ENCODE measurements at regions not wholly inside any gene's neighbourhood (a gene's known extent, or its start where the extent isn't known, plus 50 kb on each side); places are given as distances from the start of the nearest gene placed in this dataset.

DNA sequence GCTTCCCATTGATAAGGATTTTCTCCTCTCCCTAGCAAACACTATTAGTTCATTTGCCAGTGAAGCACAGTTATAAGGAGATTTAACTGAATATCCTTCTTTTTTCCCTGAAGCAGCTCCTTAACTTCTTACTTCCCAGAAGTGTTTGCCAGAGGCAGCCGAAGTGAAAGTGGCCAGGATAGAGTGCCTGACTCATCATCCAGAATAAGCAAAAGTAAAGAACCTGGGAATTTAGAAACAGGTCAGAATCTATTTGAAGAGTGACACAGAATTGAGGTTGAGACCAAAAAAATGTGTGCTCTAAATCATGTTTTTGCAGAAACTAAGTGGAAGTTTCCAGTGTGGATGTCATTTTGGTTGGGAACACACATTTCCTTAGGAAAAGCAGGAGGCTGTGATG, 249.6 kb upstream of the VWC2 start:
- TF ChIP-seq MAZ (IDR thresholded peaks at IDR 0.05; ENCODE audit: borderline replicate concordance, low read depth, low read length) (no peak), RFX5 (IDR thresholded peaks at IDR 0.05; ENCODE audit: low read depth, low read length) (no peak), FOS (IDR thresholded peaks at IDR 0.05; ENCODE audit: low read depth, low read length) (no peak), POLR2A (IDR thresholded peaks at IDR 0.05; ENCODE audit: low read depth, low read length) (no peak), NFE2L2 (IDR thresholded peaks at IDR 0.05; ENCODE audit: low read depth, low read length) (no peak)
- TF ChIP-seq, protein P1, sequence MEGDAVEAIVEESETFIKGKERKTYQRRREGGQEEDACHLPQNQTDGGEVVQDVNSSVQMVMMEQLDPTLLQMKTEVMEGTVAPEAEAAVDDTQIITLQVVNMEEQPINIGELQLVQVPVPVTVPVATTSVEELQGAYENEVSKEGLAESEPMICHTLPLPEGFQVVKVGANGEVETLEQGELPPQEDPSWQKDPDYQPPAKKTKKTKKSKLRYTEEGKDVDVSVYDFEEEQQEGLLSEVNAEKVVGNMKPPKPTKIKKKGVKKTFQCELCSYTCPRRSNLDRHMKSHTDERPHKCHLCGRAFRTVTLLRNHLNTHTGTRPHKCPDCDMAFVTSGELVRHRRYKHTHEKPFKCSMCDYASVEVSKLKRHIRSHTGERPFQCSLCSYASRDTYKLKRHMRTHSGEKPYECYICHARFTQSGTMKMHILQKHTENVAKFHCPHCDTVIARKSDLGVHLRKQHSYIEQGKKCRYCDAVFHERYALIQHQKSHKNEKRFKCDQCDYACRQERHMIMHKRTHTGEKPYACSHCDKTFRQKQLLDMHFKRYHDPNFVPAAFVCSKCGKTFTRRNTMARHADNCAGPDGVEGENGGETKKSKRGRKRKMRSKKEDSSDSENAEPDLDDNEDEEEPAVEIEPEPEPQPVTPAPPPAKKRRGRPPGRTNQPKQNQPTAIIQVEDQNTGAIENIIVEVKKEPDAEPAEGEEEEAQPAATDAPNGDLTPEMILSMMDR (conservative IDR thresholded peaks at IDR 0.05; ENCODE audit: low read depth, low read length): no peak

Measured in IMR-90 (cell line).